B cell (primary cell): ENCODE measurements at regions not wholly inside any gene's neighbourhood (a gene's known extent, or its start where the extent isn't known, plus 50 kb on each side); places are given as distances from the start of the nearest gene placed in this dataset.

ENCODE experiments used
- ATAC-seq: fragments of 200-7000 bp; cut with Tn5 transposase; one replicate; pipeline ENCODE4 v1.10.0; 2021; ENCODE audit warnings: low read depth, mild to moderate bottlenecking, moderate number of reproducible peaks, moderate library complexity
- CTCF ChIA-PET: fragments of 350-600 bp; sonication (Branson Sonifier 250); formaldehyde crosslinking; loops from one replicate; lab custom pipeline; 2021; ENCODE audit warnings: antibody characterized with exemption, inconsistent platforms; lab: Charles Lee
- POLR2A ChIA-PET: fragments of 350-600 bp; sonication (Branson Sonifier 250); formaldehyde crosslinking; loops from one replicate; lab custom pipeline; 2021; ENCODE audit warnings: antibody characterized with exemption; lab: Charles Lee
- DNase-seq: peaks from one replicate; pipeline ENCODE4 v3.0.0; 2013
- H2AFZ ChIP-seq: 2 replicates; pipeline ENCODE4 v1.6.1; 2012; ENCODE audit warnings: mild to moderate bottlenecking, low read depth, low read length; ENCODE audit not compliant: insufficient read depth, poor library complexity, severe bottlenecking
- H3K27ac ChIP-seq, 2 donors: 1 replicate in 1 of 2; 2 replicates in 1 of 2; pipeline ENCODE4 v1.5.1; 2012 to 2013; ENCODE audit warnings: low read length in 2 of 2, mild to moderate bottlenecking in 2 of 2, moderate library complexity in 1 of 2
- H3K27me3 ChIP-seq, 4 experiments: fragments of 200-600 bp in 1 of 4; sonication (generic) in 1 of 4; replicated peaks in 1 of 4; 1 replicate in 2 of 4; 2 replicates in 2 of 4; pipeline versions ENCODE4 v1.6.1 to v1.7.0; 2013 to 2016; ENCODE audit warnings: low read length in 3 of 4, mild to moderate bottlenecking in 2 of 4, mixed read lengths in 1 of 4, moderate library complexity in 1 of 4; ENCODE audit not compliant: insufficient read depth in 4 of 4, control insufficient read depth in 3 of 4; ENCODE audit errors: control extremely low read depth in 1 of 4
- H3K36me3 ChIP-seq, 2 experiments: replicated peaks in 1 of 2; 1 replicate in 1 of 2; 2 replicates in 1 of 2; pipeline versions ENCODE4 v1.6.1 to v1.7.1; 2013; ENCODE audit warnings: low read length in 1 of 2; ENCODE audit not compliant: insufficient read depth in 2 of 2, control insufficient read depth in 1 of 2; ENCODE audit errors: control extremely low read depth in 1 of 2, extremely low read depth in 1 of 2
- H3K4me1 ChIP-seq, 2 donors: fragments of 200-600 bp in 1 of 2; sonication (generic) in 1 of 2; 1 replicate in 1 of 2; 2 replicates in 1 of 2; pipeline versions ENCODE4 v1.5.1 to v1.6.1; 2013 to 2017; ENCODE audit warnings: low read length in 2 of 2; ENCODE audit not compliant: control insufficient read depth in 2 of 2, insufficient read depth in 2 of 2
- H3K4me2 ChIP-seq: replicated peaks from 2 replicates; pipeline ENCODE3; 2012; ENCODE audit warnings: mild to moderate bottlenecking, low read depth, low read length; ENCODE audit not compliant: poor library complexity, severe bottlenecking
- H3K4me3 ChIP-seq, 5 experiments: fragments of 200-600 bp in 1 of 5; sonication (generic) in 1 of 5; 1 replicate in 3 of 5; 2 replicates in 2 of 5; pipeline versions ENCODE4 v1.5.1 to v1.7.0; 2011 to 2016; ENCODE audit warnings: low read length in 4 of 5, mild to moderate bottlenecking in 4 of 5, low read depth in 2 of 5, control low read depth in 1 of 5, moderate library complexity in 1 of 5; ENCODE audit not compliant: insufficient read depth in 1 of 5; ENCODE audit errors: control extremely low read depth in 1 of 5, extremely low read depth in 1 of 5
- H3K79me2 ChIP-seq: fragments of 200-600 bp; sonication (generic); one replicate; pipeline ENCODE4 v1.6.0; 2016; ENCODE audit warnings: low read length; ENCODE audit not compliant: control insufficient read depth, insufficient read depth
- H3K9ac ChIP-seq: fragments of 200-600 bp; sonication (generic); 2 replicates; pipeline ENCODE4 v1.6.1; 2017; ENCODE audit warnings: mild to moderate bottlenecking, low read length, moderate library complexity
- H3K9me3 ChIP-seq, 3 donors: one replicate each; pipeline versions ENCODE4 v1.6.1 to v1.7.1; 2013; ENCODE audit warnings: low read length in 2 of 3; ENCODE audit not compliant: control insufficient read depth in 2 of 3, insufficient read depth in 1 of 3; ENCODE audit errors: control extremely low read depth in 1 of 3
- H4K20me1 ChIP-seq: 2 replicates; pipeline ENCODE4 v1.6.0; 2012; ENCODE audit warnings: mild to moderate bottlenecking, low read length; ENCODE audit not compliant: insufficient read depth, control insufficient read depth, poor library complexity, severe bottlenecking
- H3K27ac Mint-ChIP-seq: one replicate; pipeline ENCODE4 v1.8.0; 2021; ENCODE audit warnings: mixed read lengths
- H3K27me3 Mint-ChIP-seq: one replicate; pipeline ENCODE4 v1.8.0; 2021; ENCODE audit warnings: mixed read lengths
- H3K4me1 Mint-ChIP-seq: one replicate; pipeline ENCODE4 v1.8.0; 2021; ENCODE audit warnings: mixed read lengths
- H3K4me3 Mint-ChIP-seq: one replicate; pipeline ENCODE4 v1.8.0; 2021; ENCODE audit warnings: mixed read lengths
- H3K9me3 Mint-ChIP-seq: one replicate; pipeline ENCODE4 v1.8.0; 2022; ENCODE audit warnings: mixed read lengths; ENCODE audit not compliant: insufficient read depth
- EZH2 ChIP-seq: IDR thresholded peaks from 2 replicates; pipeline ENCODE4 v1.6.1; 2012; ENCODE audit warnings: borderline replicate concordance, low read depth, mild to moderate bottlenecking, moderate library complexity, low read length; ENCODE audit not compliant: insufficient read depth, poor library complexity, severe bottlenecking
- WGBS: methylation state at CpG from one replicate; pipeline ENCODE4 v1.1.5; 2013; ENCODE audit warnings: missing lambda C conversion rate; ENCODE audit not compliant: insufficient coverage; 5-methylcytosine and 5-hydroxymethylcytosine counted together
- intact Hi-C: fragments of 100-400 bp; cut with micrococcal nuclease; formaldehyde crosslinking; loops from one replicate; pipeline ENCODE4 v1.10.0; 2022
- TF ChIP-seq, protein P1 (sequence below): fragments of 200-600 bp; IDR thresholded peaks from one replicate; pipeline ENCODE4 v1.8.0; 2022; ENCODE audit warnings: antibody characterized with exemption, mild to moderate bottlenecking

DNA sequence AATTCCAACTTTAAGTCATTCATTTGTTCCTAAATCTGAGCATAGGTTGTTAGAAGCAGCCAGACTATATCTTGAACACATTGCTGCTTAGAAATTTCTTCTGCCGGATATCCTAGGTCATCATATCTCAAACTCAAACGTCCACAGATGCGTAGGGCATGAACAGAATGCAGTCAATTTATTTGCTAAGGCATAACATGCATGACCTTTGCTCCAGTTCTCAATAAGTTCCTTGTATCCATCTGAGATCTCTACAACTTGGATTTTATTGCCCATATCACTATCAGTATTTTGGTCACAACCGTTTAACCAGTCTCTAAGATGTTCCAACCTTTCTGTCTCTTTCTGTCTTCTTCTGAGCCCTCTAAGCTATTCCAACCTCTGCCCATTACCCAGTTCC is 210.9 kb upstream of the MANEA start:
- H3K4me3 Mint-ChIP-seq: no peak overlapping the region
- Histone ChIP-seq H3K9me3 (no peaks in the 10 kb centered on the region), H3K4me3 (no peak overlapping the region), H2AFZ (no peak overlapping the region), H3K27me3 (no peaks in the 10 kb centered on the region), H3K79me2 (no peaks in the 10 kb centered on the region), H3K36me3 (no peaks in the 10 kb centered on the region), H4K20me1 (no peaks in the 10 kb centered on the region), H3K4me2 (no peak overlapping the region), H3K9ac (no peak overlapping the region), H3K27ac (no peak overlapping the region), H3K4me1 (no peaks in the 10 kb centered on the region)
- H3K27me3 Mint-ChIP-seq: no peaks in the 10 kb centered on the region
- no peak for TF ChIP-seq EZH2
- TF ChIP-seq, protein P1, sequence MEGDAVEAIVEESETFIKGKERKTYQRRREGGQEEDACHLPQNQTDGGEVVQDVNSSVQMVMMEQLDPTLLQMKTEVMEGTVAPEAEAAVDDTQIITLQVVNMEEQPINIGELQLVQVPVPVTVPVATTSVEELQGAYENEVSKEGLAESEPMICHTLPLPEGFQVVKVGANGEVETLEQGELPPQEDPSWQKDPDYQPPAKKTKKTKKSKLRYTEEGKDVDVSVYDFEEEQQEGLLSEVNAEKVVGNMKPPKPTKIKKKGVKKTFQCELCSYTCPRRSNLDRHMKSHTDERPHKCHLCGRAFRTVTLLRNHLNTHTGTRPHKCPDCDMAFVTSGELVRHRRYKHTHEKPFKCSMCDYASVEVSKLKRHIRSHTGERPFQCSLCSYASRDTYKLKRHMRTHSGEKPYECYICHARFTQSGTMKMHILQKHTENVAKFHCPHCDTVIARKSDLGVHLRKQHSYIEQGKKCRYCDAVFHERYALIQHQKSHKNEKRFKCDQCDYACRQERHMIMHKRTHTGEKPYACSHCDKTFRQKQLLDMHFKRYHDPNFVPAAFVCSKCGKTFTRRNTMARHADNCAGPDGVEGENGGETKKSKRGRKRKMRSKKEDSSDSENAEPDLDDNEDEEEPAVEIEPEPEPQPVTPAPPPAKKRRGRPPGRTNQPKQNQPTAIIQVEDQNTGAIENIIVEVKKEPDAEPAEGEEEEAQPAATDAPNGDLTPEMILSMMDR: no peak
- no peaks in the 10 kb centered on the region for H3K9me3 Mint-ChIP-seq
- 88% methylated on average over 4 of the region's 4 CpGs for WGBS
- DNase-seq (no peak), ATAC-seq (no peak)
- ChIA-PET POLR2A (no interaction called here), CTCF (no interaction called here)
- intact Hi-C loops: no loop called here
- no peaks in the 10 kb centered on the region for H3K4me1 Mint-ChIP-seq
- H3K27ac Mint-ChIP-seq: no peak overlapping the region

DNA sequence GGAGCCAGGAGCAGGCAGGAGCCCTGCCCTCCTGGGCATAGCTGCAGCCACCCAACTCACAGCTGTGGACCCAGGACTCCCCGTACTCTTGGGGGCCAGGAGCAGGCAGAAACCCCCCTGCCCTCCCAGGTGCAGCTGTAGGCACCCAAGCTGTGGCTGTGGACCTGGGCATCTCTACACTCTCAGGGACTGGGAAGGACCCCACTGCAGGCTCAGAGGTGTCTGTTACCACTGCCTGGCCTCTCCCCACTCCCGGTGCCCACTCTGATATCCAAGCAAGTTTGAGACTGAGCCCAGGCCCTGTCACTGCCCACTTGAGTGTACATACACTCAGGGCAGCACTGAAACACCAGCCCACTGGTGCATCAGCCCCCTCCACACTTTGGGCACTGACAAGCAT is 193.5 kb upstream of the MANEA start:
- intact Hi-C loops: no loop called here
- ChIA-PET CTCF (no interaction called here), POLR2A (no interaction called here)
- no peak overlapping the region for H3K4me3 ChIP-seq
- H3K27me3 Mint-ChIP-seq: no peaks in the 10 kb centered on the region
- no peaks in the 10 kb centered on the region for H3K79me2 ChIP-seq
- no peak overlapping the region for H3K4me3 Mint-ChIP-seq
- H3K4me1 Mint-ChIP-seq: no peaks in the 10 kb centered on the region
- peaks cover 8% of the 10 kb centered on the region for H3K9me3 Mint-ChIP-seq
- no peak overlapping the region for H3K4me2 ChIP-seq
- no peaks in the 10 kb centered on the region for H4K20me1 ChIP-seq
- no peak for ATAC-seq
- H3K9me3 ChIP-seq: peaks cover 0 to 14% (median 0%) of the 10 kb centered on the region in 3 donors
- no peak for DNase-seq
- H3K27me3 ChIP-seq: no peaks in the 10 kb centered on the region
- H3K4me1 ChIP-seq: no peaks in the 10 kb centered on the region
- H3K27ac ChIP-seq: no peak overlapping the region
- H3K27ac Mint-ChIP-seq: no peak overlapping the region
- H3K9ac ChIP-seq: no peak overlapping the region
- 86% methylated on average over 2 of the region's 2 CpGs for WGBS
- no peaks in the 10 kb centered on the region for H3K36me3 ChIP-seq
- TF ChIP-seq, protein P1: no peak
- TF ChIP-seq EZH2: no peak
- H2AFZ ChIP-seq: no peak overlapping the region
